ENCODE measurements at regions not wholly inside any gene's neighbourhood (a gene's known extent, or its start where the extent isn't known, plus 50 kb on each side); places are given as distances from the start of the nearest gene placed in this dataset.

GRCh38 chr22:48402591-48403031 lies 1425.1 kb downstream of the BRD1 start:
- TF ChIP-seq CTCF (IDR thresholded peaks at IDR 0.05): no peak
- TF ChIP-seq REST (IDR thresholded peaks at IDR 0.05; ENCODE audit: insufficient read depth in 1 of 2, low read depth in 2 of 2, low read length in 1 of 2): no peak

Data from Panc1 (cell line).